Mesenchymal stem cell (in vitro differentiated cells and primary cell): ENCODE measurements at regions not wholly inside any gene's neighbourhood (a gene's known extent, or its start where the extent isn't known, plus 50 kb on each side); places are given as distances from the start of the nearest gene placed in this dataset.

ENCODE experiments used
- DNase-seq: peaks from one replicate; pipeline ENCODE4 v3.0.0-alpha.2; 2013
- H2AFZ ChIP-seq: one replicate; pipeline ENCODE4 v1.6.1; 2013; ENCODE audit warnings: low read depth, mild to moderate bottlenecking, control low read depth, inconsistent platforms, low read length, moderate library complexity
- H2AK5ac ChIP-seq: 2 replicates; pipeline ENCODE4 v1.6.1; 2013; ENCODE audit warnings: low read length, moderate library complexity, mild to moderate bottlenecking, inconsistent platforms; ENCODE audit not compliant: severe bottlenecking
- H2BK120ac ChIP-seq: one replicate; pipeline ENCODE4 v1.6.1; 2013; ENCODE audit warnings: low read depth, mild to moderate bottlenecking, inconsistent platforms, low read length, moderate library complexity
- H2BK12ac ChIP-seq, 2 experiments: one replicate each; pipeline ENCODE4 v1.6.1; 2013; ENCODE audit warnings: inconsistent platforms in 2 of 2, low read length in 2 of 2, mild to moderate bottlenecking in 2 of 2, moderate library complexity in 2 of 2, control low read depth in 1 of 2
- H2BK15ac ChIP-seq: one replicate; pipeline ENCODE4 v1.6.1; 2013; ENCODE audit warnings: mild to moderate bottlenecking, low read depth, inconsistent platforms; ENCODE audit not compliant: poor library complexity, severe bottlenecking
- H2BK5ac ChIP-seq: 2 replicates; pipeline ENCODE4 v1.6.1; 2013; ENCODE audit warnings: low read depth, mild to moderate bottlenecking, low read length, control low read depth, inconsistent platforms; ENCODE audit not compliant: poor library complexity, severe bottlenecking
- H3K14ac ChIP-seq, 2 experiments: one replicate each; pipeline ENCODE4 v1.6.1; 2013; ENCODE audit warnings: inconsistent platforms in 2 of 2, low read length in 2 of 2, control low read depth in 1 of 2, mild to moderate bottlenecking in 1 of 2, moderate library complexity in 1 of 2
- H3K18ac ChIP-seq, 2 experiments: one replicate each; pipeline ENCODE4 v1.6.1; 2013; ENCODE audit warnings: inconsistent platforms in 2 of 2, low read length in 2 of 2, control low read depth in 1 of 2, low read depth in 1 of 2, mild to moderate bottlenecking in 1 of 2
- H3K23ac ChIP-seq, 2 experiments: one replicate each; pipeline ENCODE4 v1.6.1; 2013; ENCODE audit warnings: inconsistent platforms in 2 of 2, low read length in 2 of 2, mild to moderate bottlenecking in 2 of 2, moderate library complexity in 2 of 2, control low read depth in 1 of 2
- H3K27ac ChIP-seq: 2 replicates; pipeline ENCODE4 v1.5.1; 2013; ENCODE audit warnings: mild to moderate bottlenecking, moderate library complexity, low read length, control low read depth, inconsistent platforms; ENCODE audit not compliant: poor library complexity, severe bottlenecking
- H3K27me3 ChIP-seq, 2 experiments: 2 replicates each; pipeline versions ENCODE4 v1.6.1 to v1.7.0; 2013; ENCODE audit warnings: low read length in 2 of 2, mild to moderate bottlenecking in 2 of 2, moderate library complexity in 2 of 2, control low read depth in 1 of 2, inconsistent platforms in 1 of 2; ENCODE audit not compliant: control insufficient read depth in 1 of 2, insufficient read depth in 1 of 2
- H3K36me3 ChIP-seq, 2 experiments: 2 replicates each; pipeline versions ENCODE4 v1.6.1 to v1.7.0; 2013; ENCODE audit warnings: low read length in 2 of 2, control low read depth in 1 of 2, inconsistent platforms in 1 of 2, low read depth in 1 of 2, mild to moderate bottlenecking in 1 of 2; ENCODE audit not compliant: insufficient read depth in 2 of 2, control insufficient read depth in 1 of 2
- H3K4ac ChIP-seq, 2 experiments: one replicate each; pipeline ENCODE4 v1.6.1; 2013; ENCODE audit warnings: inconsistent platforms in 2 of 2, low read length in 2 of 2, mild to moderate bottlenecking in 2 of 2, moderate library complexity in 2 of 2, control low read depth in 1 of 2, low read depth in 1 of 2
- H3K4me1 ChIP-seq: 2 replicates; pipeline ENCODE4 v1.6.1; 2013; ENCODE audit warnings: low read depth, low read length, control low read depth; ENCODE audit not compliant: control insufficient read depth, insufficient read depth
- H3K4me2 ChIP-seq: 2 replicates; pipeline ENCODE4 v1.6.1; 2013; ENCODE audit warnings: low read length, mild to moderate bottlenecking, inconsistent platforms; ENCODE audit not compliant: poor library complexity, severe bottlenecking
- H3K4me3 ChIP-seq, 2 experiments: 2 replicates each; pipeline versions ENCODE4 v1.5.1 to v1.7.0; 2013; ENCODE audit warnings: low read length in 2 of 2, mild to moderate bottlenecking in 2 of 2, control low read depth in 1 of 2, low read depth in 1 of 2; ENCODE audit not compliant: insufficient read depth in 1 of 2
- H3K79me1 ChIP-seq: replicated peaks from 2 replicates; pipeline ENCODE4 v1.6.1; 2013; ENCODE audit warnings: mild to moderate bottlenecking, control low read depth, low read length, inconsistent platforms; ENCODE audit not compliant: poor library complexity, severe bottlenecking
- H3K9ac ChIP-seq: 2 replicates; pipeline ENCODE4 v1.7.0; 2013; ENCODE audit warnings: mild to moderate bottlenecking, low read length, moderate library complexity
- H3K9me3 ChIP-seq: 2 replicates; pipeline ENCODE4 v1.7.0; 2013; ENCODE audit warnings: mild to moderate bottlenecking, low read length; ENCODE audit not compliant: control insufficient read depth
- H4K8ac ChIP-seq: one replicate; pipeline ENCODE4 v1.6.1; 2013; ENCODE audit warnings: inconsistent platforms, mild to moderate bottlenecking, low read length, moderate library complexity
- H4K91ac ChIP-seq: one replicate; pipeline ENCODE4 v1.6.1; 2013; ENCODE audit warnings: mild to moderate bottlenecking, low read length, inconsistent platforms
- WGBS: methylation state at CpG from one replicate; pipeline ENCODE4 v1.1.7; 2013; ENCODE audit warnings: mixed read lengths; 5-methylcytosine and 5-hydroxymethylcytosine counted together

- no peaks in the 10 kb centered on the region for H3K36me3 ChIP-seq
Observed at GRCh38 chr3:105243076-105243475, 123.6 kb upstream of the ALCAM start.

GRCh38 chr3:105246536-105246935 lies 120.2 kb upstream of the ALCAM start:
- Histone ChIP-seq H4K91ac (no peak overlapping the region), H3K23ac (no peak overlapping the region), H3K9ac (no peak overlapping the region), H3K79me1 (no peaks in the 10 kb centered on the region), H3K27me3 (no peaks in the 10 kb centered on the region), H2AFZ (no peak overlapping the region), H4K8ac (no peak overlapping the region), H2BK12ac (no peak overlapping the region), H3K36me3 (no peaks in the 10 kb centered on the region), H3K18ac (no peak overlapping the region), H3K4me3 (no peak overlapping the region), H2BK120ac (no peak overlapping the region), H2BK5ac (no peak overlapping the region), H3K9me3 (peaks cover 16% of the 10 kb centered on the region), H3K14ac (no peak overlapping the region), H3K4me1 (no peaks in the 10 kb centered on the region), H3K4ac (no peak overlapping the region), H3K27ac (no peak overlapping the region), H3K4me2 (no peak overlapping the region), H2AK5ac (no peak overlapping the region), H2BK15ac (no peak overlapping the region)
- DNase-seq, result no peak
- WGBS, result 100% methylated on average over 2 of the region's 3 CpGs

More at GRCh38 chr3:105243076-105243475, 123.6 kb upstream of the ALCAM start:
- 97% methylated on average over 2 of the region's 2 CpGs for WGBS
- Histone ChIP-seq H3K4me1 (no peaks in the 10 kb centered on the region), H3K27ac (no peak overlapping the region), H3K4ac (no peak overlapping the region), H4K91ac (no peak overlapping the region), H2BK5ac (no peak overlapping the region), H3K23ac (no peak overlapping the region), H4K8ac (no peak overlapping the region), H3K14ac (no peak overlapping the region), H2BK12ac (no peak overlapping the region), H2BK120ac (no peak overlapping the region), H3K4me2 (no peak overlapping the region), H3K4me3 (no peak overlapping the region), H3K9ac (no peak overlapping the region), H3K18ac (no peak overlapping the region), H2AK5ac (no peak overlapping the region), H2BK15ac (no peak overlapping the region), H3K9me3 (no peaks in the 10 kb centered on the region), H3K27me3 (no peaks in the 10 kb centered on the region), H2AFZ (no peak overlapping the region), H3K79me1 (no peaks in the 10 kb centered on the region)
- DNase-seq, result no peak

DNA sequence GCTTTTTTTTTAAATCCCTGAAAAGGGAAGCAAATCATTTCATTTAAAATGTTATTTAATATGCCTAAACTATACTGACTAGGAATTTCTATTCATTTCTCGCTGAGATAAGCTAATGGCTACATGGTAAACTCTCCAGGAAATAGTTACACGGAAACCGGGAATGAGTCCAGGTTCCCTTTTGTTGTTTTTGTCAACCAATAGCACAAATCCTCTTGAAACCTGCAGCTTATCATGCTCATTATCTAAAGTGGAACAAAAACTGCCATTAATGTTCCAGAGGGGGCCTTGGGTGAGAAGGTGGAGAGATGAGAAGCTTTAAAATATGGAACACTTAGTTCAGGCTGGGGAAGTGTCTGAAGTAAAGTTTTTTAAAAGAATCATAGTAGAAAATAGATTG lies 113.5 kb upstream of the ALCAM start:
- H4K8ac ChIP-seq, result no peak overlapping the region
- H2BK12ac ChIP-seq, result no peak overlapping the region
- H2BK5ac ChIP-seq, result no peak overlapping the region
- H3K79me1 ChIP-seq, result no peaks in the 10 kb centered on the region
- DNase-seq, result no peak
- no peak overlapping the region for H3K4me3 ChIP-seq
- no peak overlapping the region for H2AFZ ChIP-seq
- H3K27ac ChIP-seq, result no peak overlapping the region
- H2BK15ac ChIP-seq, result no peak overlapping the region
- no peak overlapping the region for H3K4me2 ChIP-seq
- H3K14ac ChIP-seq, result no peak overlapping the region
- no peak overlapping the region for H4K91ac ChIP-seq
- no peaks in the 10 kb centered on the region for H3K4me1 ChIP-seq
- no peaks in the 10 kb centered on the region for H3K27me3 ChIP-seq
- H3K36me3 ChIP-seq, result no peaks in the 10 kb centered on the region
- H2AK5ac ChIP-seq, result no peak overlapping the region
- H3K9me3 ChIP-seq, result peaks cover 18% of the 10 kb centered on the region
- no peak overlapping the region for H3K18ac ChIP-seq
- no peak overlapping the region for H2BK120ac ChIP-seq
- WGBS, result 97% methylated on average over 3 of the region's 3 CpGs
- H3K4ac ChIP-seq, result no peak overlapping the region
- no peak overlapping the region for H3K9ac ChIP-seq
- no peak overlapping the region for H3K23ac ChIP-seq

DNA sequence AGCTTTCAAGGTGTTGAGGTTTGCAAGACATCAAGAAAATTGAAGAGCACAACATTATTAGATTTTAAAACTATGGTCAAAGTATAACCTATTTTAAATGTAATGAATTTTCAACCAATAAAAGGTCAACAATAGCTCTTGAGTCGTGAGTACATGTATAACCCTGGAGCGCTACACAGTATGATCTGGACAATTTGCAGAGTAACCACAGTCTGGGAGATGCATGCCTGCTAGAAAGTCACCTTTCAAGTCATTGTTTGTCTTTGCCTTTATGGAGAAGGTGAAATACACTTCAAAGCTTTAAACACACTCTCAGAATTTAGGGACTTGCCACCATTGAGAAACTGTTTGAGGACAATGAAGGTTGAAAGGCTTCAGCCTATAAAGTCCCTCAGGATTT lies 112.6 kb upstream of the ALCAM start:
- Histone ChIP-seq H2BK120ac (no peak overlapping the region), H3K23ac (no peak overlapping the region), H3K4ac (no peak overlapping the region), H3K18ac (no peak overlapping the region), H3K9ac (no peak overlapping the region), H3K27me3 (no peaks in the 10 kb centered on the region), H2BK5ac (no peak overlapping the region), H2BK15ac (no peak overlapping the region), H3K4me1 (no peaks in the 10 kb centered on the region), H4K91ac (no peak overlapping the region), H3K9me3 (peaks cover 18% of the 10 kb centered on the region), H2AK5ac (no peak overlapping the region), H3K27ac (no peak overlapping the region), H2BK12ac (no peak overlapping the region), H3K14ac (no peak overlapping the region), H2AFZ (no peak overlapping the region), H3K36me3 (no peaks in the 10 kb centered on the region), H4K8ac (no peak overlapping the region), H3K79me1 (no peaks in the 10 kb centered on the region), H3K4me3 (no peak overlapping the region), H3K4me2 (no peak overlapping the region)
- WGBS, result 100% methylated on average over 2 of the region's 2 CpGs
- DNase-seq, result no peak
